HS-5 (cell line): ENCODE measurements at regions not wholly inside any gene's neighbourhood (a gene's known extent, or its start where the extent isn't known, plus 50 kb on each side); places are given as distances from the start of the nearest gene placed in this dataset.

Experiments
- DNase-seq: peaks from one replicate; pipeline ENCODE4 v3.0.0-alpha.2; 2012; ENCODE audit warnings: low read depth

- DNase-seq = no peak
Observed at GRCh38 chr9:78502566-78502965, 205.6 kb downstream of the PSAT1 start.

GRCh38 chr9:78505546-78505945 lies 208.6 kb downstream of the PSAT1 start:
- no peak for DNase-seq

- DNase-seq = no peak
Observed at GRCh38 chr9:78507037-78507436, 210.1 kb downstream of the PSAT1 start.

- DNase-seq = no peak
Observed at GRCh38 chr9:78510035-78510434, 213.1 kb downstream of the PSAT1 start.

GRCh38 chr9:78515108-78515507 lies 218.2 kb downstream of the PSAT1 start:
- no peak for DNase-seq

- no peak for DNase-seq
Observed at GRCh38 chr9:78519786-78520185, 222.9 kb downstream of the PSAT1 start.

- DNase-seq = no peak
Observed at GRCh38 chr9:78521680-78522079, 224.8 kb downstream of the PSAT1 start.

- no peak for DNase-seq
Observed at GRCh38 chr9:78525986-78526560, 229.1 kb downstream of the PSAT1 start.

- DNase-seq = no peak
Observed at GRCh38 chr9:78533500-78533899, 236.6 kb downstream of the PSAT1 start.

- DNase-seq = no peak
Observed at GRCh38 chr9:78539188-78539587, 242.3 kb downstream of the PSAT1 start.

GRCh38 chr9:78539904-78540303 lies 243.0 kb downstream of the PSAT1 start:
- DNase-seq = peak; percentile 86

- no peak for DNase-seq
Observed at GRCh38 chr9:78541868-78542443, 245.0 kb downstream of the PSAT1 start.

- DNase-seq = no peak
Observed at GRCh38 chr9:78542491-78543181, 245.7 kb downstream of the PSAT1 start.

GRCh38 chr9:78543353-78543752 lies 246.4 kb downstream of the PSAT1 start:
- DNase-seq = no peak

- no peak for DNase-seq
Observed at GRCh38 chr9:78544230-78544629, 247.3 kb downstream of the PSAT1 start.

- DNase-seq = no peak
Observed at GRCh38 chr9:78547831-78548230, 250.9 kb downstream of the PSAT1 start.

- no peak for DNase-seq
Observed at GRCh38 chr9:78548670-78549069, 251.7 kb downstream of the PSAT1 start.

GRCh38 chr9:78549711-78550110 lies 252.8 kb downstream of the PSAT1 start:
- DNase-seq = no peak

- DNase-seq = no peak
Observed at GRCh38 chr9:78552802-78553201, 255.9 kb downstream of the PSAT1 start.

- no peak for DNase-seq
Observed at GRCh38 chr9:78557540-78557939, 260.6 kb downstream of the PSAT1 start.

GRCh38 chr9:78559449-78559885 lies 262.5 kb downstream of the PSAT1 start:
- DNase-seq = peak; percentile 33

GRCh38 chr9:78562021-78562420 lies 265.1 kb downstream of the PSAT1 start:
- DNase-seq = no peak

GRCh38 chr9:78563269-78563668 lies 266.3 kb downstream of the PSAT1 start:
- no peak for DNase-seq

- DNase-seq = no peak
Observed at GRCh38 chr9:78565481-78565880, 268.6 kb downstream of the PSAT1 start.
